H9 (cell line): ENCODE measurements at regions not wholly inside any gene's neighbourhood (a gene's known extent, or its start where the extent isn't known, plus 50 kb on each side); places are given as distances from the start of the nearest gene placed in this dataset.

ENCODE experiments used
- DNase-seq: peaks from one replicate; pipeline ENCODE4 v3.0.0-alpha.2; 2017
- H2AFZ ChIP-seq: one replicate; pipeline ENCODE4 v1.6.1; 2013; ENCODE audit warnings: mild to moderate bottlenecking, low read length, control low read depth, moderate library complexity
- H2AK5ac ChIP-seq: 2 replicates; pipeline ENCODE4 v1.6.1; 2013; ENCODE audit warnings: low read length, control low read depth, mixed read lengths; ENCODE audit not compliant: insufficient read length
- H2BK120ac ChIP-seq: one replicate; pipeline ENCODE4 v1.6.1; 2013; ENCODE audit warnings: low read depth, mild to moderate bottlenecking, low read length, control low read depth, inconsistent platforms; ENCODE audit not compliant: poor library complexity, severe bottlenecking
- H2BK12ac ChIP-seq: 2 replicates; pipeline ENCODE4 v1.6.1; 2013; ENCODE audit warnings: low read length, control low read depth, mixed read lengths, low read depth; ENCODE audit not compliant: insufficient read length
- H2BK15ac ChIP-seq: 2 replicates; pipeline ENCODE4 v1.6.1; 2013; ENCODE audit warnings: low read depth, low read length, control low read depth
- H2BK20ac ChIP-seq: one replicate; pipeline ENCODE4 v1.6.1; 2013; ENCODE audit warnings: low read depth, mild to moderate bottlenecking, low read length, control low read depth, inconsistent platforms; ENCODE audit not compliant: poor library complexity, severe bottlenecking
- H2BK5ac ChIP-seq: 2 replicates; pipeline ENCODE4 v1.6.1; 2013; ENCODE audit warnings: low read length, control low read depth, mixed read lengths; ENCODE audit not compliant: insufficient read length
- H3K14ac ChIP-seq: 2 replicates; pipeline ENCODE4 v1.6.1; 2013; ENCODE audit warnings: low read length, control low read depth; ENCODE audit not compliant: insufficient read depth
- H3K18ac ChIP-seq: 2 replicates; pipeline ENCODE4 v1.6.1; 2013; ENCODE audit warnings: low read depth, mild to moderate bottlenecking, mixed read lengths, low read length, control low read depth; ENCODE audit not compliant: insufficient read length
- H3K23ac ChIP-seq: 2 replicates; pipeline ENCODE4 v1.6.1; 2013; ENCODE audit warnings: low read length, control low read depth, mixed read lengths, low read depth; ENCODE audit not compliant: insufficient read length
- H3K23me2 ChIP-seq: 2 replicates; pipeline ENCODE4 v1.6.1; 2013; ENCODE audit warnings: low read depth, mild to moderate bottlenecking, mixed read lengths, low read length, control low read depth; ENCODE audit not compliant: insufficient read length, poor library complexity, severe bottlenecking
- H3K27ac ChIP-seq: 2 replicates; pipeline ENCODE4 v1.5.1; 2013; ENCODE audit warnings: low read length, control low read depth, mixed read lengths, low read depth; ENCODE audit not compliant: insufficient read length
- H3K27me3 ChIP-seq: 2 replicates; pipeline ENCODE4 v1.6.1; 2013; ENCODE audit warnings: low read length, control low read depth, inconsistent platforms; ENCODE audit not compliant: insufficient read depth
- H3K4ac ChIP-seq: 2 replicates; pipeline ENCODE4 v1.6.1; 2013; ENCODE audit warnings: low read depth, mild to moderate bottlenecking, control low read depth, inconsistent platforms, low read length, moderate library complexity
- H3K4me1 ChIP-seq: 2 replicates; pipeline ENCODE4 v1.6.1; 2013; ENCODE audit warnings: low read length, control low read depth, inconsistent platforms; ENCODE audit not compliant: insufficient read depth
- H3K4me2 ChIP-seq: 2 replicates; pipeline ENCODE4 v1.6.1; 2013; ENCODE audit warnings: low read length, control low read depth, mixed read lengths; ENCODE audit not compliant: insufficient read length, insufficient read depth
- H3K56ac ChIP-seq: 2 replicates; pipeline ENCODE4 v1.6.1; 2013; ENCODE audit warnings: low read depth, mild to moderate bottlenecking, mixed read lengths, low read length, control low read depth; ENCODE audit not compliant: insufficient read length
- H3K79me1 ChIP-seq: 2 replicates; pipeline ENCODE4 v1.6.1; 2013; ENCODE audit warnings: low read depth, mild to moderate bottlenecking, moderate library complexity, low read length, control low read depth, inconsistent platforms; ENCODE audit not compliant: insufficient read depth, poor library complexity, severe bottlenecking
- H3K79me2 ChIP-seq: 2 replicates; pipeline ENCODE4 v1.6.1; 2013; ENCODE audit warnings: low read length, control low read depth, inconsistent platforms; ENCODE audit not compliant: insufficient read depth
- H3K9ac ChIP-seq: 2 replicates; pipeline ENCODE4 v1.6.1; 2013; ENCODE audit warnings: low read length, control low read depth, mixed read lengths; ENCODE audit not compliant: insufficient read length; ENCODE audit errors: extremely low read depth
- H3K9me3 ChIP-seq: one replicate; pipeline ENCODE4 v1.6.1; 2013; ENCODE audit warnings: low read depth, low read length, inconsistent platforms; ENCODE audit not compliant: control insufficient read depth
- H3T11ph ChIP-seq: one replicate; pipeline ENCODE4 v1.6.1; 2013; ENCODE audit warnings: mild to moderate bottlenecking, low read length, control low read depth, inconsistent platforms
- H4K20me1 ChIP-seq: one replicate; pipeline ENCODE4 v1.6.1; 2013; ENCODE audit not compliant: control insufficient read depth, insufficient read length, insufficient read depth
- H4K5ac ChIP-seq: 2 replicates; pipeline ENCODE4 v1.6.1; 2013; ENCODE audit warnings: low read depth, mild to moderate bottlenecking, mixed read lengths, low read length, control low read depth; ENCODE audit not compliant: insufficient read length
- H4K8ac ChIP-seq: replicated peaks from 2 replicates; pipeline ENCODE4 v1.6.1; 2013; ENCODE audit warnings: low read length, control low read depth, mixed read lengths, low read depth; ENCODE audit not compliant: insufficient read length
- H4K91ac ChIP-seq: 2 replicates; pipeline ENCODE4 v1.6.1; 2013; ENCODE audit warnings: low read depth, mild to moderate bottlenecking, moderate library complexity, mixed read lengths, low read length, control low read depth; ENCODE audit not compliant: insufficient read length
- H3K27ac Mint-ChIP-seq, 3 experiments: 2 replicates in 2 of 3; 3 replicates in 1 of 3; pipeline ENCODE4 v1.8.0; 2020 to 2021; ENCODE audit warnings: mixed read lengths in 3 of 3, mild to moderate bottlenecking in 1 of 3, moderate library complexity in 1 of 3
- H3K27me3 Mint-ChIP-seq: 2 replicates; pipeline ENCODE4 v1.8.0; 2021; ENCODE audit warnings: low read depth, mild to moderate bottlenecking, moderate library complexity, mixed read lengths
- H3K36me3 Mint-ChIP-seq, 3 experiments: 2 replicates in 2 of 3; 3 replicates in 1 of 3; pipeline ENCODE4 v1.8.0; 2020 to 2021; ENCODE audit warnings: low read depth in 3 of 3, mixed read lengths in 3 of 3; ENCODE audit not compliant: insufficient read depth in 1 of 3
- H3K4me1 Mint-ChIP-seq, 2 experiments: 2 replicates each; pipeline ENCODE4 v1.8.0; 2020; ENCODE audit warnings: mixed read lengths in 2 of 2
- H3K4me3 Mint-ChIP-seq, 2 experiments: 2 replicates in 1 of 2; 3 replicates in 1 of 2; pipeline ENCODE4 v1.8.0; 2020 to 2021; ENCODE audit warnings: mild to moderate bottlenecking in 2 of 2, mixed read lengths in 2 of 2, moderate library complexity in 1 of 2
- H3K9me3 Mint-ChIP-seq, 2 experiments: 2 replicates in 1 of 2; 3 replicates in 1 of 2; pipeline ENCODE4 v1.8.0; 2020; ENCODE audit warnings: mild to moderate bottlenecking in 2 of 2, mixed read lengths in 2 of 2, moderate library complexity in 1 of 2
- WGBS: extraction: QIAGEN DNeasy Blood & Tissue Kit; methylation state at CpG from one replicate; pipeline ENCODE4 v1.1.7; 2013; ENCODE audit warnings: missing lambda C conversion rate, low lambda C conversion rate, mixed read lengths; ENCODE audit not compliant: insufficient read length; ENCODE audit errors: extremely low coverage; 5-methylcytosine and 5-hydroxymethylcytosine counted together
- TF ChIP-seq, protein P1 (sequence below): fragments of 200-600 bp; sonication (generic); conservative IDR thresholded peaks from 3 replicates; pipeline ENCODE4 v1.8.0; 2021; ENCODE audit warnings: antibody characterized with exemption, mild to moderate bottlenecking

DNA sequence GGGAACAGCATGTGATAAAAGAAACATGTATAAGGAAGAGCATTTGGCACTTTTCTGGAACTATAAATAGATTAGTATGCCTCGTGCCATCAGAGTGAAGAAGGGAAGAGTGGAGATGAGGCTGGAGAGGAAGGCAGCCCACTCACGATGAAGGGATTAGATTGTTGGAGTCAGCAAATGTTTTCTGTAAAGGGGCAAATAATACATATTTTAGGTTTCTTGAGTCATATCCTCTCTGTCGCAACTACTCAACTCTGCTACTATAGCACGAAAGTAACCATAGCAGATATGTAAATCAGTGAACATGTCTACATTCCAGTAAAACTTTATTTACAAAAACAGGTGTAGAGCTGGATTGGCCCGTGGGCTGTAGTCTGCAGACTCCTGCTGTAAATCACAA, 147.8 kb downstream of the TENT5C start:
- Histone ChIP-seq H3K27ac (no peak overlapping the region), H3K9ac (no peak overlapping the region), H2BK20ac (no peak overlapping the region), H3K23ac (no peak overlapping the region), H4K91ac (no peak overlapping the region), H3K9me3 (no peaks in the 10 kb centered on the region), H2BK15ac (no peak overlapping the region), H3K56ac (no peak overlapping the region), H2BK120ac (no peak overlapping the region), H3K4me2 (no peak overlapping the region), H4K8ac (no peak overlapping the region), H2AK5ac (no peak overlapping the region), H2BK12ac (no peak overlapping the region), H3K18ac (no peak overlapping the region), H3K23me2 (no peaks in the 10 kb centered on the region), H3K27me3 (no peaks in the 10 kb centered on the region), H4K20me1 (no peaks in the 10 kb centered on the region), H2BK5ac (no peak overlapping the region), H3K4me1 (peaks cover 7% of the 10 kb centered on the region), H4K5ac (no peak overlapping the region), H3K79me2 (no peaks in the 10 kb centered on the region), H3K4ac (no peak overlapping the region), H3T11ph (no peak overlapping the region), H2AFZ (no peak overlapping the region), H3K79me1 (no peaks in the 10 kb centered on the region), H3K14ac (no peak overlapping the region)
- no peaks in the 10 kb centered on the region; a peak in 1 of 5 replicates for H3K9me3 Mint-ChIP-seq
- H3K4me1 Mint-ChIP-seq, result peaks cover 14 to 15% of the 10 kb centered on the region in 2 experiments
- no peak overlapping the region for H3K27ac Mint-ChIP-seq
- no peak for DNase-seq
- no CpG with 5 or more reads among the region's 5 CpGs for WGBS
- H3K27me3 Mint-ChIP-seq, result peaks cover 8% of the 10 kb centered on the region; the same call in 1 of the 2 replicates
- TF ChIP-seq, protein P1, sequence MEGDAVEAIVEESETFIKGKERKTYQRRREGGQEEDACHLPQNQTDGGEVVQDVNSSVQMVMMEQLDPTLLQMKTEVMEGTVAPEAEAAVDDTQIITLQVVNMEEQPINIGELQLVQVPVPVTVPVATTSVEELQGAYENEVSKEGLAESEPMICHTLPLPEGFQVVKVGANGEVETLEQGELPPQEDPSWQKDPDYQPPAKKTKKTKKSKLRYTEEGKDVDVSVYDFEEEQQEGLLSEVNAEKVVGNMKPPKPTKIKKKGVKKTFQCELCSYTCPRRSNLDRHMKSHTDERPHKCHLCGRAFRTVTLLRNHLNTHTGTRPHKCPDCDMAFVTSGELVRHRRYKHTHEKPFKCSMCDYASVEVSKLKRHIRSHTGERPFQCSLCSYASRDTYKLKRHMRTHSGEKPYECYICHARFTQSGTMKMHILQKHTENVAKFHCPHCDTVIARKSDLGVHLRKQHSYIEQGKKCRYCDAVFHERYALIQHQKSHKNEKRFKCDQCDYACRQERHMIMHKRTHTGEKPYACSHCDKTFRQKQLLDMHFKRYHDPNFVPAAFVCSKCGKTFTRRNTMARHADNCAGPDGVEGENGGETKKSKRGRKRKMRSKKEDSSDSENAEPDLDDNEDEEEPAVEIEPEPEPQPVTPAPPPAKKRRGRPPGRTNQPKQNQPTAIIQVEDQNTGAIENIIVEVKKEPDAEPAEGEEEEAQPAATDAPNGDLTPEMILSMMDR, result no peak
- no peak overlapping the region for H3K4me3 Mint-ChIP-seq
- no peaks in the 10 kb centered on the region for H3K36me3 Mint-ChIP-seq
